SK-N-SH treated with all-trans-retinoic acid at 6 μM for 48 hours (cell line): ENCODE measurements at regions not wholly inside any gene's neighbourhood (a gene's known extent, or its start where the extent isn't known, plus 50 kb on each side); places are given as distances from the start of the nearest gene placed in this dataset.

Experiments
- ATAC-seq: fragments of 200-7000 bp; cut with Tn5 transposase; 3 replicates; pipeline ENCODE4 v1.9.1; 2020; ENCODE audit warnings: mild to moderate bottlenecking, moderate library complexity
- ARNTL ChIP-seq: fragments of 450-650 bp; formaldehyde crosslinking; IDR thresholded peaks from 2 replicates; pipeline ENCODE4 v1.5.0; 2020; ENCODE audit warnings: low read depth, mild to moderate bottlenecking, moderate library complexity, borderline replicate concordance
- BACH2 ChIP-seq: fragments of 250-450 bp; sonication (Bioruptor Pico); IDR thresholded peaks from 2 replicates; pipeline ENCODE4 v1.9.0; 2021; ENCODE audit warnings: mild to moderate bottlenecking, borderline replicate concordance
- CREB5 ChIP-seq: fragments of 250-450 bp; sonication (Bioruptor Pico); IDR thresholded peaks from 2 replicates; pipeline ENCODE4 v1.5.1; 2020; ENCODE audit warnings: low read depth, mild to moderate bottlenecking, moderate library complexity
- CSDC2 ChIP-seq: fragments of 250-450 bp; sonication (Bioruptor Pico); IDR thresholded peaks from 2 replicates; pipeline ENCODE4 v1.5.0; 2020; ENCODE audit warnings: mild to moderate bottlenecking, moderate library complexity
- CSRNP3 ChIP-seq: fragments of 250-450 bp; sonication (Bioruptor Pico); IDR thresholded peaks from 2 replicates; pipeline ENCODE4 v1.5.1; 2021; ENCODE audit warnings: mild to moderate bottlenecking, moderate library complexity
- ESRRG ChIP-seq: fragments of 250-450 bp; sonication (Bioruptor Pico); IDR thresholded peaks from 2 replicates; pipeline ENCODE4 v1.6.1; 2021; ENCODE audit warnings: mild to moderate bottlenecking
- GLIS3 ChIP-seq: fragments of 250-450 bp; sonication (Bioruptor Pico); IDR thresholded peaks from 2 replicates; pipeline ENCODE4 v1.5.0; 2020; ENCODE audit warnings: mild to moderate bottlenecking, moderate library complexity
- ISL1 ChIP-seq: fragments of 250-450 bp; sonication (Bioruptor Pico); IDR thresholded peaks from 2 replicates; pipeline ENCODE4 v2.1.2; 2022; ENCODE audit warnings: mild to moderate bottlenecking, moderate library complexity
- OSR1 ChIP-seq: fragments of 250-450 bp; sonication (Bioruptor Pico); IDR thresholded peaks from 2 replicates; pipeline ENCODE4 v1.8.0; 2022; ENCODE audit warnings: moderate library complexity, mild to moderate bottlenecking, inconsistent platforms
- PATZ1 ChIP-seq: fragments of 250-450 bp; sonication (Bioruptor Pico); IDR thresholded peaks from 2 replicates; pipeline ENCODE4 v1.8.0; 2020; ENCODE audit warnings: mild to moderate bottlenecking, moderate library complexity, borderline replicate concordance
- POU6F1 ChIP-seq: fragments of 250-450 bp; sonication (Bioruptor Pico); IDR thresholded peaks from 2 replicates; pipeline ENCODE4 v1.8.0; 2021; ENCODE audit warnings: low read depth, mild to moderate bottlenecking, moderate library complexity, borderline replicate concordance
- PPARA ChIP-seq: fragments of 250-450 bp; sonication (Bioruptor Pico); IDR thresholded peaks from 2 replicates; pipeline ENCODE4 v1.5.0; 2020; ENCODE audit warnings: mild to moderate bottlenecking, borderline replicate concordance
- RARB ChIP-seq: fragments of 250-450 bp; sonication (Bioruptor Pico); IDR thresholded peaks from 2 replicates; pipeline ENCODE4 v1.8.0; 2021; ENCODE audit warnings: mild to moderate bottlenecking, moderate library complexity
- TCF4 ChIP-seq: fragments of 250-450 bp; sonication (Bioruptor Pico); IDR thresholded peaks from 2 replicates; pipeline ENCODE4 v1.8.0; 2021; ENCODE audit warnings: mild to moderate bottlenecking, moderate library complexity, borderline replicate concordance
- TOX ChIP-seq: fragments of 250-450 bp; sonication (Bioruptor Pico); IDR thresholded peaks from 2 replicates; pipeline ENCODE4 v1.8.0; 2021; ENCODE audit warnings: mild to moderate bottlenecking, moderate library complexity, borderline replicate concordance
- TSHZ2 ChIP-seq: fragments of 250-450 bp; sonication (Bioruptor Pico); IDR thresholded peaks from 2 replicates; pipeline ENCODE4 v1.5.0; 2020; ENCODE audit warnings: mild to moderate bottlenecking, moderate library complexity
- ZFP3 ChIP-seq: fragments of 250-450 bp; sonication (Bioruptor Pico); IDR thresholded peaks from 2 replicates; pipeline ENCODE4 v1.5.0; 2020; ENCODE audit warnings: mild to moderate bottlenecking, moderate library complexity
- ZFP30 ChIP-seq: fragments of 450-650 bp; formaldehyde crosslinking; IDR thresholded peaks from 2 replicates; pipeline ENCODE4 v1.5.0; 2022; ENCODE audit warnings: mild to moderate bottlenecking, moderate library complexity
- ZNF565 ChIP-seq: fragments of 450-650 bp; formaldehyde crosslinking; conservative IDR thresholded peaks from 2 replicates; pipeline ENCODE4 v1.5.0; 2020; ENCODE audit warnings: low read depth, mild to moderate bottlenecking, moderate library complexity
- ZNF70 ChIP-seq: fragments of 450-650 bp; formaldehyde crosslinking; IDR thresholded peaks from 2 replicates; pipeline ENCODE4 v1.5.0; 2020; ENCODE audit warnings: mild to moderate bottlenecking, moderate library complexity
- ZNF8 ChIP-seq: fragments of 450-650 bp; formaldehyde crosslinking; IDR thresholded peaks from 2 replicates; pipeline ENCODE4 v1.5.0; 2020; ENCODE audit warnings: mild to moderate bottlenecking, moderate library complexity

DNA sequence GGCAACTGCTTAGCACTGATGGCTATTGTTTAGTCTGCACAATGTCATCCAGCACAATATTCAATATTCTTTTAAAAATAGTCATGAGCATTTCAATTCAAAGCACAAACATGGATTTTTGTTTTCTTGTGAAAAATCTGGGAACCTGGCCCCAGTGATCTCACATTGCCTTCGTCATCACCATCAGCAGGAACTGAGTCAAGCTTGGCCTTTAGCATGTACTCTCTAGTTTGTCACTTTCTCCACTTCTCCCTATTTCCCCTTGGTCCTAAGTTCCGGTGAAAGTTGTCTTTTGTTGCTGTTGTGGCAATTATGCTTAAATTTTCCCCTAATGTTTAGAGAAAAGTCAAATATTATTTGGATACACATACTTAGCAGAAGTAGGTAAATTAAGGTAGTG is 252.9 kb upstream of the SORCS1 start (continued):
- TF ChIP-seq ZNF8 (CRISPR knock-in tag) (no peak), GLIS3 (no peak), TSHZ2 (CRISPR knock-in tag) (no peak), TOX (CRISPR knock-in tag) (no peak)

DNA sequence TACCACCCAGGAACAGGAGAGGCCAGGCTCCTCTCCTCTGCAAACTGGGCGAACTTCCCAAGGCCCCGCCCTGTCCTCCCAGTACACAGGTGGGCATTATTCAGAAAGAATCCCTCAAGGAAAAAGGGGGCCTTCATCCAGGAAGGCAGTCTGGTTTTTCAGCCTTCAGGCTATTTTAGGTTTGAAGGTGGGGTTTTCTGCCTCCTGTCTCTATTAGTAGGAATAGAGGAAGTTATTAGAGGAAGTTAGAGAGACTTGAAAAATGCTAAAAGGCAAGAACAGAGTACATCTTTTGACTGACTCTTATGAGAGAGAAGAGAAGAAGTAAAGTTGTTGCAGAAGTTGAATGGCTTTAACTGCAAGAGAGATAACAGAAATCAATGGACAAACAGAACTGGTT is 250.9 kb upstream of the SORCS1 start:
- no peak for ATAC-seq
- TF ChIP-seq ISL1 (CRISPR knock-in tag) (no peak), ZNF565 (CRISPR knock-in tag) (no peak)

DNA sequence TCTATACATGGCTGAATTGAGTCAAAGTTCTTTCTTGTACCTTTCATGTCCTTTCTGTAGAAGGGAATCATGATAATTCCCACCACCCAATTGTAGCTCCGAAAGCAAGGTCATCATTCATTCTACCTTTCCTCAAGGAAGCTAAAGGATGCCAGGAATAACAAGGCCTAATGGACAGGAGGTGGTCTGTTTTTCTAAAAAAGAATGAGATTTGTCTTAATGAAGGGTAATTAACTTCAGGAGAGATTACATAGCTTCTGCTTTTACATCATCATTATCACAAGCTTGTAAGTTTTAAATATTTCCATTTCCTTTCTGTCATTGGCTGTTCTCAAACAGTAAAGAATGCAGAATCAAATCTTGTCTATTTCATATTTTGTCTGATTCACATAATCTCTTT is 249.5 kb upstream of the SORCS1 start:
- TF ChIP-seq ZFP3 (CRISPR knock-in tag): peak; percentile 54; the same call in 1 of the 2 replicates
- peak; percentile 65 for TF ChIP-seq TSHZ2 (CRISPR knock-in tag)
- no peak for TF ChIP-seq ZNF8 (CRISPR knock-in tag)
- no peak for TF ChIP-seq ARNTL
- no peak; the same call in 1 of the 2 replicates for TF ChIP-seq POU6F1
- no peak for TF ChIP-seq RARB
- TF ChIP-seq ZFP30: peak; percentile 16; the same call in 1 of the 2 replicates
- no peak for TF ChIP-seq PPARA (CRISPR knock-in tag)
- TF ChIP-seq BACH2 (CRISPR knock-in tag): no peak
- TF ChIP-seq TCF4 (CRISPR knock-in tag): peak; percentile 85
- TF ChIP-seq CREB5 (CRISPR knock-in tag): peak; percentile 86
- no peak for TF ChIP-seq ZNF70 (CRISPR knock-in tag)
- TF ChIP-seq OSR1 (CRISPR knock-in tag): no peak
- no peak for TF ChIP-seq ZNF565 (CRISPR knock-in tag)
- peak; percentile 79 for TF ChIP-seq CSRNP3
- peak; percentile 98 for TF ChIP-seq ISL1 (CRISPR knock-in tag)
- TF ChIP-seq CSDC2: 0 out of 2 replicates have a peak, but pooled peaks have one; percentile 32
- TF ChIP-seq GLIS3: peak; percentile 82; the same call in 1 of the 2 replicates
- no peak for TF ChIP-seq PATZ1 (CRISPR knock-in tag)
- TF ChIP-seq ESRRG (CRISPR knock-in tag): peak; percentile 91; the same call in 1 of the 2 replicates
- no peak for TF ChIP-seq TOX (CRISPR knock-in tag)
- no peak for ATAC-seq
